HG03159 (cell line): ENCODE measurements at regions not wholly inside any gene's neighbourhood (a gene's known extent, or its start where the extent isn't known, plus 50 kb on each side); places are given as distances from the start of the nearest gene placed in this dataset.
"Not testable (repeated sequence)": the region's sequence is repeated elsewhere in the genome, so short reads cannot be mapped to it uniquely, and the experiment has no call there.

ENCODE experiments used
- ATAC-seq: cut with Tn5 transposase; IDR thresholded peaks from one replicate; pipeline ENCODE4 v1.9.1; 2021; ENCODE audit warnings: mild to moderate bottlenecking, moderate library complexity; ENCODE audit not compliant: unreplicated experiment

GRCh38 chr7:101740981-101741725, 76.3 kb upstream of the CUX1 start:
- no peak for ATAC-seq

GRCh38 chr7:101743241-101743994, 74.0 kb upstream of the CUX1 start:
- peak; percentile 48 for ATAC-seq

- ATAC-seq = no peak
Observed at GRCh38 chr7:101743995-101744360, 73.4 kb upstream of the CUX1 start.

- ATAC-seq = no peak
Observed at GRCh38 chr7:101744588-101744987, 72.8 kb upstream of the CUX1 start.

GRCh38 chr7:101746314-101746713, 71.1 kb upstream of the CUX1 start:
- ATAC-seq = peak; percentile 43

GRCh38 chr7:101747053-101747878, 70.2 kb upstream of the CUX1 start:
- ATAC-seq = no peak

- no peak for ATAC-seq
Observed at GRCh38 chr7:101747879-101748345, 69.5 kb upstream of the CUX1 start.

GRCh38 chr7:101749891-101750290, 67.5 kb upstream of the CUX1 start:
- no peak for ATAC-seq

- no peak for ATAC-seq
Observed at GRCh38 chr7:101753316-101753715, 64.1 kb upstream of the CUX1 start.

- no peak for ATAC-seq
Observed at GRCh38 chr7:101754424-101755159, 62.8 kb upstream of the CUX1 start.

GRCh38 chr7:101757879-101758278, 59.5 kb upstream of the CUX1 start:
- ATAC-seq = no peak

- not testable (repeated sequence) for ATAC-seq
Observed at GRCh38 chr7:101758519-101758918, 58.9 kb upstream of the CUX1 start.

GRCh38 chr7:101764221-101764620, 53.2 kb upstream of the CUX1 start:
- ATAC-seq = no peak

GRCh38 chr7:101767544-101767943, 49.9 kb upstream of the CUX1 start:
- no peak for ATAC-seq
